IPS-15b (cell line): ENCODE measurements at regions not wholly inside any gene's neighbourhood (a gene's known extent, or its start where the extent isn't known, plus 50 kb on each side); places are given as distances from the start of the nearest gene placed in this dataset.

Experiments used
- H3K27me3 ChIP-seq: one replicate; pipeline ENCODE4 v1.6.1; 2013; ENCODE audit warnings: low read length; ENCODE audit not compliant: control insufficient read depth, insufficient read depth
- H3K36me3 ChIP-seq: one replicate; pipeline ENCODE4 v1.6.1; 2013; ENCODE audit warnings: low read length; ENCODE audit not compliant: control insufficient read depth, insufficient read depth
- H3K4me1 ChIP-seq: one replicate; pipeline ENCODE4 v1.6.1; 2013; ENCODE audit warnings: mild to moderate bottlenecking, low read length; ENCODE audit not compliant: control insufficient read depth, insufficient read depth
- H3K4me3 ChIP-seq: one replicate; pipeline ENCODE4 v1.5.1; 2013; ENCODE audit warnings: low read depth, low read length
- H3K9ac ChIP-seq: one replicate; pipeline ENCODE4 v1.6.1; 2013; ENCODE audit warnings: low read depth, mild to moderate bottlenecking, low read length
- H3K9me3 ChIP-seq: one replicate; pipeline ENCODE4 v1.6.1; 2013; ENCODE audit warnings: mild to moderate bottlenecking, low read length; ENCODE audit not compliant: control insufficient read depth, insufficient read depth

DNA sequence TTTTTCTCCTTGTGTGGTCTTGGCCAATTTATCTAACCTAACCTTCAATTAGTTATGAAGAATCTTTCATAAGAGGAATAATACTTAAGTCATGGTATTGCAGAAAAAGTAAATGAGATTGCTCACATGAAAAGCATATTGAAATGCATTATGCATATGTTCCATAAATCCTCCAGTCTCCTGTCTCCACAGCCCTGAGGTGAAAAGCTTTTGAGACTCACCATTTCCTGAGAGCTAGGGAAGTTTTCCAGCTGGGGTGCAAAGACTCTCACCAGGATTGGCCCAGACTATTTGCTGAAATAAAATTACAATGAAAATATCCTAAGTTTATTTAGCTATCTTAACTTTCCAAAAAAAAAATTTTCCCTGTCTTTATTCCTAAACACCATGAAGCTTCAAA is 723.8 kb upstream of the FLRT2 start:
- Histone ChIP-seq H3K36me3 (no peaks in the 10 kb centered on the region), H3K4me3 (no peak overlapping the region), H3K9me3 (no peaks in the 10 kb centered on the region), H3K4me1 (no peaks in the 10 kb centered on the region), H3K27me3 (no peaks in the 10 kb centered on the region), H3K9ac (no peak overlapping the region)

DNA sequence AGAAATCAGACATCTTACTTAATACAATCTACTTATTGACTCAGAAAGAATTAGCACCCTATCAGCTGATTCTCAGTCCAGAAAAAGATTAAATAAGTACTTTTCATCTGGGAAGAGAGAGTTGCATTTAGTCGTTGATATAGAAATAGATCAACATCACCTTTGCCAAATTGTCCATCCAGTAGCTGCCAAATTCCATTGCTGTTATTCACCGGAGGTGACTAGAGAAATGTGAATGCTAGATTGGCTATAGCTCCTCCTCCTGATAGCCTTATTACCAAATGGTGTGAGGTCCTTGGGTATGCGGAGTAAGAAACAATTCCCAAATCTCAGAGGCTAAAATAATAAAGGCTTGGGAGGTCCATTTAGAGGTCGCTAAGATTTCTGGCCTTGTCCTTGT is 723.3 kb upstream of the FLRT2 start:
- Histone ChIP-seq H3K9ac (no peak overlapping the region), H3K9me3 (no peaks in the 10 kb centered on the region), H3K36me3 (no peaks in the 10 kb centered on the region), H3K4me1 (no peaks in the 10 kb centered on the region), H3K27me3 (no peaks in the 10 kb centered on the region), H3K4me3 (no peak overlapping the region)

- Histone ChIP-seq H3K9ac (no peak overlapping the region), H3K4me3 (no peak overlapping the region), H3K27me3 (no peaks in the 10 kb centered on the region), H3K36me3 (no peaks in the 10 kb centered on the region), H3K9me3 (no peaks in the 10 kb centered on the region), H3K4me1 (no peaks in the 10 kb centered on the region)
Observed at GRCh38 chr14:84807673-84808072, 722.3 kb upstream of the FLRT2 start.

DNA sequence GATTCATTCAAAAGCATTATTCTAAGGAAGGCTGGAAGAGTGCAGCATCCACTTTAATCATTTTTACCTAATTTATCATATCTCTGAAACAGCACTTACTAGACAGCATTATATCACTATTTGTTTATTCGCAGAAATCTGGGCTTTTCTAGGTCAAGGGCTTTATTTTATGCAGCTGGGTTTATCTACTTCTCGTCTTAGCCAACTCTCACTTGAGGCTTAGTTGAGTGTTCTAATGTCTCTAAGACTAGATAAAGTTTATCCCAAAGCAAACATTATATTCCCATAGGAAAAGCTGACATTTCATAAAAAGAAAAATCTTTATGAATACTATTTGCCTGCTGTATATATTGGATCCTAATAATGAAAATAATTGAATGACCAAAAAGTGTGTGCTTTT is 720.8 kb upstream of the FLRT2 start:
- Histone ChIP-seq H3K4me1 (no peaks in the 10 kb centered on the region), H3K9me3 (no peaks in the 10 kb centered on the region), H3K9ac (no peak overlapping the region), H3K36me3 (no peaks in the 10 kb centered on the region), H3K4me3 (no peak overlapping the region), H3K27me3 (no peaks in the 10 kb centered on the region)

DNA sequence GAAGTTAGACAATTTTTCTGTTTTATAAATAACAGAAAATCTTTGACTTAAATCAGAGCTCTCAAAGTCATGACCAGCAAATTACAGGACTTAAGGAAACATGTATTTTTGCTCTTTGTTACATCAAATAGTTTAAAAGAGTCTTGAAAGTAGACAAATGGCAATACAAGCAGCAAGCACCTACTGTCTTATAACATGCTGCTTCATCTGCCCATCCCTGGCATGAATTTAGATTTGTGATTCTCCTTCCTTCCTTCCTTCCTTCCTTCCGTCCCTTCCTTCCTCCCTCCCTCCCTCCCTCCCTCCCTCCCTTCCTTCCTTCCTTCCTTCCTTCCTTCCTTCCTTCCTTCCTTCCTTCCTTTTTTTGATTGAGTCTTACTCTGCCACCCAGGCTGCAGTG is 715.6 kb upstream of the FLRT2 start:
- no peaks in the 10 kb centered on the region for H3K27me3 ChIP-seq
- no peaks in the 10 kb centered on the region for H3K4me1 ChIP-seq
- no peaks in the 10 kb centered on the region for H3K9me3 ChIP-seq
- H3K4me3 ChIP-seq, result no peak overlapping the region
- no peak overlapping the region for H3K9ac ChIP-seq
- H3K36me3 ChIP-seq, result no peaks in the 10 kb centered on the region

GRCh38 chr14:84819528-84819927 is 710.4 kb upstream of the FLRT2 start:
- Histone ChIP-seq H3K27me3 (no peaks in the 10 kb centered on the region), H3K9me3 (no peaks in the 10 kb centered on the region), H3K9ac (no peak overlapping the region), H3K4me1 (no peaks in the 10 kb centered on the region), H3K4me3 (no peak overlapping the region), H3K36me3 (no peaks in the 10 kb centered on the region)

DNA sequence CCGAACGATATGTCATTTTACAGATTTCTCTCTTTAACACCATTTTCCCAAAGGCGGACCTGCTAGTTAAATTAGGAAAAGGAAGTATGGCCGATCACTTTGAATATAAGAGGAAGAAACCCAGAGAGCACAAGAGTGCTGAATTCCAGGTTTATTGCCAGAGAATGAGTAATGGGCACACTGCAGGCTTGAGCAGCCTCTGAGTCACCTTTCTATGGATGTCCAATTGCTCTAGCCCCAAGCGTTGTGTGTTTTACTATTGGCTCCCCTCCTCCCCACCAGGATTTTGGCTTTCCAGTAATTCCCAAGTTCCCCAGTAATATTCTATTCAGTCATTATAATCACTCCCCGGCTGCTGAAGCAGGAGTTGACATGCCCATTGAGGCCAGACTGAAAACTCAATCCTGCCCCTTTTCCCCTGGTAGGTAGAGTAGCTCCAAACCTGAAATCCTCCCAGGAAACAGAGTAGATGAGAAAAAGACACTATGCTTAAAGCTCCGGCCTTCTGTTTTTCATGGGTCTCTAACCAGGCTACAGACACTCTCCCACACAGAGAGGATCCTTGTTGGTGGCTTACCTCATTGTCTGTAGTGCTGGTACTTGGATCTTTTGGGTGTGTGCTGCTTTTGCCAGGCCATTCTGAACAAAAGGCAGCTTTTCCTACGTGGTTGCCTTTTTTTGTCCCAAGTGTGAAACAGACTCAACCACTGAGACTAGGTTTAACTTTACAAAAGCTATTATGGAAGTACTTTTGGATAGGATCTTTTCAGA is 704.3 kb upstream of the FLRT2 start:
- no peaks in the 10 kb centered on the region for H3K9me3 ChIP-seq
- H3K4me3 ChIP-seq, result no peak overlapping the region
- peaks cover 3% of the 10 kb centered on the region for H3K4me1 ChIP-seq
- peaks cover 2% of the 10 kb centered on the region for H3K27me3 ChIP-seq
- no peak overlapping the region for H3K9ac ChIP-seq
- no peaks in the 10 kb centered on the region for H3K36me3 ChIP-seq

- Histone ChIP-seq H3K9ac (no peak overlapping the region), H3K4me3 (no peak overlapping the region), H3K4me1 (peaks cover 3% of the 10 kb centered on the region), H3K27me3 (peaks cover 2% of the 10 kb centered on the region), H3K36me3 (no peaks in the 10 kb centered on the region), H3K9me3 (no peaks in the 10 kb centered on the region)
Observed at GRCh38 chr14:84826294-84826693, 703.6 kb upstream of the FLRT2 start.

DNA sequence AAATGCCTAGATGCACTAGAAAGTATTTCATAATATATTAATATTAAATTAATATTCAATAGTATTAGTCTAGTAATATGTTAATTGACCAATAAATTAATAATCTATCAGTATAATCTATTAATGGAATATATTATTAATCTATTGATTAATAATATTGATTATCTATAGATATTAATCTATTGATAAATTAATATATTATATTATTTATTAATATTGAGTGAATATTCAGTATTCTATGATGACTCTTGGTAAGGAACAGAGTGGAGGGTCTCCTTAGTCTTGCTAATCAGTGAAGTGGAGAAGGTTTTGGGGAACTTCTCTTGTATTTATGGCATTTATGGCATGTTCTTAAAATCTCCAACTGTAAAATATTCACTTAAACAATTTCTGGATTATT is 679.3 kb upstream of the FLRT2 start:
- Histone ChIP-seq H3K9me3 (no peaks in the 10 kb centered on the region), H3K36me3 (no peaks in the 10 kb centered on the region)

DNA sequence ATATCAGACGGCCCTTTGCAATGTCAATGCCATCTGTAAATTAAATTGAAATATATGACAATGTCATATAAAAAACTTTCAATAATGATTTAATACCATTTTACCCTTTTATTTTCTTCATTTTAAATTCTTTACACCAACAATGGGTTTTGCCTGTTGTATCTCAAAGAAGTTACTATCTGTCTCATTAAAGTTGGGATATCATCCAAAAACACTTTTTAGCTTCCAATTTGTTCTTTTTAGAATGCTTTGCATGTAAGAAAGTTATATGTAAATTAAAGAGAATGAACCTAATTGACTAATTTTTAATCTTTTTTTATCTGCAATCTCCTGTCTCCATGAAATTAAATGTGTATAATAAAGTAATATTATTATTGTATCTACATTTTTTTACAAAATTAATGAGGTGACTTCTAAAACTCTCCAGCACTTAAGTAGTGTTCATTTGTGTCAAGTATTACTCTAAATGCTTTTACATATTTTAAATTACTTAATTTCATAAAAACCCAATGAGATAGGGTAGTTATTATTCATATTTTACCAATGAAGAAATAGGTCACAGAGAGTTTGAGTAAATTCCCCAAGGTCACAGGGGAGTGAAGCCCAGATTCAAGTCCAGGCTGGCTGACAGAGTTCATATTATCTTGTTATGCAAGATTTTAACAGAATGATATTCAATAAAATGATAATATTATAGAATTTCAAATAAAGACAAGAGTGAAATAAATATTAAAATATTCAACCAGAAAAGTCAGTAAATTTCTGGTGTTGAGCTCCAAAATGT is 673.0 kb upstream of the FLRT2 start:
- H3K9me3 ChIP-seq, result no peaks in the 10 kb centered on the region
- H3K4me3 ChIP-seq, result no peak overlapping the region
- no peaks in the 10 kb centered on the region for H3K4me1 ChIP-seq
- no peaks in the 10 kb centered on the region for H3K27me3 ChIP-seq
- H3K9ac ChIP-seq, result no peak overlapping the region
- no peaks in the 10 kb centered on the region for H3K36me3 ChIP-seq

More for the DNA sequence above, 679.3 kb upstream of the FLRT2 start:
- Histone ChIP-seq H3K9ac (no peak overlapping the region), H3K4me1 (no peaks in the 10 kb centered on the region), H3K4me3 (no peak overlapping the region), H3K27me3 (no peaks in the 10 kb centered on the region)

GRCh38 chr14:84857571-84857970 is 672.4 kb upstream of the FLRT2 start:
- Histone ChIP-seq H3K9ac (no peak overlapping the region), H3K4me1 (no peaks in the 10 kb centered on the region), H3K9me3 (no peaks in the 10 kb centered on the region), H3K4me3 (no peak overlapping the region), H3K36me3 (no peaks in the 10 kb centered on the region), H3K27me3 (no peaks in the 10 kb centered on the region)

GRCh38 chr14:84859116-84859515 is 670.8 kb upstream of the FLRT2 start:
- H3K9me3 ChIP-seq, result no peaks in the 10 kb centered on the region

More at GRCh38 chr14:84859116-84859515, 670.8 kb upstream of the FLRT2 start:
- Histone ChIP-seq H3K36me3 (no peaks in the 10 kb centered on the region), H3K9ac (no peak overlapping the region), H3K4me3 (no peak overlapping the region), H3K4me1 (no peaks in the 10 kb centered on the region), H3K27me3 (no peaks in the 10 kb centered on the region)
